Daoy (cell line): ENCODE measurements at regions not wholly inside any gene's neighbourhood (a gene's known extent, or its start where the extent isn't known, plus 50 kb on each side); places are given as distances from the start of the nearest gene placed in this dataset.

Source experiments
- DNase-seq: peaks from one replicate; pipeline ENCODE4 v3.0.0-alpha.2; 2015; ENCODE audit warnings: low read depth

- no peak for DNase-seq
Measured at GRCh38 chr6:104087765-104088164, 772.0 kb downstream of the HACE1 start.

GRCh38 chr6:104068281-104068680, 791.4 kb downstream of the HACE1 start:
- DNase-seq: no peak

DNA sequence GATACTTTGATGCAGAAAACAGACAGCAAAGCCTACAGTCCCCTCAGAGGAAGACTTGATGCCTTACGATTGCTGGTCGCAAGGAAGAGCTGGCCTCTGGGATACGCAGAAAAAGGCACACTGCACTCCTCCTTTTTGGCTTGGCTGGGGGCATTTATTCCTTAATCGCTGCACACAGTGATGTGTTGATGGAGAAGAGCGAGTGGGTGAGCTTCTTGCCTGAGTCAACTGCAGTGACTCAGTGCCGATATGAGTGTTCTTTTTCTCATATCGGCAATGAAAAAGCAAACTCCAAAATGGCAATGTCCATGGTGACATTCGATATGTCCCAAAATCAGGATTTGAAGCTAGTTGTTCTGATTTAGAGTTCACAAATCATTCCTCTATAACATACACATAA, 794.8 kb downstream of the HACE1 start:
- no peak for DNase-seq

- no peak for DNase-seq
Measured at GRCh38 chr6:104050455-104050854, 809.3 kb downstream of the HACE1 start.

DNA sequence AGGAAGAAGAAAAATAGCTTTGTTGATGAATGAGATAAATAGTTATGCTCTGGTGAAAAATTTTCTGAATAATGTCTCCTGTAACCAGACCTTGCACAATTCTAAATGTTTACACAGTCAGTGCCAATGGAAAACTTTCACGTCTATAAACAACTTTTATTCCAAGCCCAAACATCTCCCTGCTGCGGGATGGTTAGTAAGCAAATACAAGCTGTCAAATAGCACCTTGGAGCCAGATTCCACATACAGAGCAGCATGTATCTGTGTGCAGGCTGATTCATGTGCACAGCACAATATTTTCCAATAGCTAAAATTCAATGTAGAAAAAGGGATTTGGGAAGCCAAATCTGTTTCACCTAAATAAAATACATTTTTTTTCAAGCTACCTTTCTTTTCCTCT, 813.3 kb downstream of the HACE1 start:
- no peak for DNase-seq

DNA sequence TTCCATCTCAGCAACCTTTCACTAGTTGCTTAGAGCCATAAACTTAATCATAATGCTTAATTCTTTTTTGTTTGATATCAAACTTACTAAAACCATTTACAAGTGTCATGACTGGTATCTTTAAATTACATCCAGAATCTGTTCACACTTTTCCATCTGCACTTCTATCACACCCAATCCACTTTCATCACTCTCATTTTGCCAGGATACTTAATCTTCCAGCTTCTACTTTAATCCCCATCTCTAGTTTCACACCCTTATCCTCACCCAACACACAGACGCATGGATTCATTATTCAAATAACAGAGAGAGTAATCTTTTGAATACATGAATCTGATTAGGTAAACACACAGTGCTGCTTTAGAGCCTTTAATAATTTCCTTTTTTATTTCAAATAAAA, 828.4 kb downstream of the HACE1 start:
- DNase-seq: no peak

DNA sequence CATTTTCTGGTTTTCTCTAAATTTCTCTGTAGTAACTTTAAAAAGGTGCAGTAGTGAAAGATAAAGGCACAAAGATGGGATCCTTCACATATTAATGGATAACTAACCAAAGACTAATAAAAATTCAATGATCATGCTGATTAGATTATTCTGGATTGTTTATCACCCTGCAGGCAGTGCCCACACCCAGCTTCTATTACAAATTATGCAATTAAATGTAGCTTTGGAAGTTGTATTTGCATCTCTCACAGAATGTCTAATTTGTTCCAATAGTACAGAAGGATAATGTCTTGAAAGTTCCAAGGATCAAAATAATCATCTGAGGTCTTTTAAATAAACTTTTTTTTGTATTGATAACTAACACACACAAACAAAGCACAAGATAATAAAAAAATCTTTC, 837.6 kb downstream of the HACE1 start:
- no peak for DNase-seq

GRCh38 chr6:104019075-104019753, 840.5 kb downstream of the HACE1 start:
- DNase-seq: no peak

DNA sequence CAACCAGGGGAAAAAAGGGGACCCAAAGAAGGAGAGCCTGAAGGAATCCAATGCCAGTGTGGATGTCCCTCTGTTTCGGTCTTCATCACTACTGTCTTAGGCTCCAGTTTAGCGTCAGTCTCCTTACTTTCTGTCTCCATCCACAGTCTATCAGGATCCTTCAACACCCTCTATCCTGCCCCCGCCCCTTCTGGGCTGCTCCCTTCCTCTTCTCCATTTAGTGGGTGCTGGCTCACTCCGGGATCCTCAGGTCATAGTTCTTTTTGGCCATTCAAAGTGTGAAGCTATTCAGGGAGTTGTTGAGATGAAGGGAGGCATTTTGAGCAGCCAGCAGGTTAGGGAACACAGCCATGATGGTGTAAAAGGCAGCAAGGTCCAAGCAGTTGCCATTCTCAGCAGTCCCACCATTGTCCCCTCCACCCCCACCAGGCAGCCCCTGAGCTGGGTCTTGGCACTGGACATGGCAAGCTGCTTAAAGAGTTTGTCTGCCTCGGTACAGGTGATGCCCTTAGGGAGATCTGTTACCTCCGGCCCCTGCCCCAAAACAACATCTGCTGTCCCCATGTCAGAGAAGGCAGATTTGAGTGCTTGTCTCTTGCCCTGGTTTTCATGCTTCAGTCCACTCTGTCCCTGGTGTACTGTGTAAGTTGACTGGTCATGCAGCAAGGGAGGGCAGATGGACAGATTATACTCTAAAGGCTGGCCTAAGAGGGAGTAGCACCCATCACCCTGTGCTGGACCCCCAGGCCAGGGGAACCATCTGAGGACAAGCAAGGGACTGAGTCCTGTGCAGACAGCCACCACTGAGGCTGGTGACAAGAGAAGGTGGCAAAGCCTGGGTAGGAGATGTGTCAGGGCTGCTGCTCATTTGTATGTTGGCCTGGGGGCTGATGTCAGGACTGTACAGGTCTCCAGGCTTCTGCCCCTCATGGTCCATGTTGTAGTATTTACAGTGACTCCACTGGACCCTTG, 842.0 kb downstream of the HACE1 start:
- no peak for DNase-seq

GRCh38 chr6:104014163-104014959, 845.4 kb downstream of the HACE1 start:
- no peak for DNase-seq

GRCh38 chr6:104013312-104013971, 846.3 kb downstream of the HACE1 start:
- no peak for DNase-seq

DNA sequence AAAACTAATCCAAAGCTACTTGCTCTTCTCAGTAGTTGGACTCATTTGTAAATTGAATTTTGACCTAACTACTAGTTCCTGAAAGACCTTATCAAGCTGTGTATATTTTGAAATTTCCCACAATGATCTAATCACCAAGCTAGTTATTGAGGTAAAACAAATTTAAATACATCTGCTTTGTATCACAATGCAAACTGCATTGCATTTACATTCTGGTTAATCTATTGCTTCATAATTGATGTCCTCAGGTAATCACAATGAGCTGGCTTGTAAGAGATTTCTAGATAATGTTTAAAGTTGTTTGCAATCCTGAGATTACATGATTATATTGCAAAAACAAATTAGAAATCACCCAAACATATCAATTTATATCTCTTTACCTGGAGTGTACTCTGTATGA, 848.8 kb downstream of the HACE1 start:
- no peak for DNase-seq

- DNase-seq: no peak
Measured at GRCh38 chr6:104003803-104004516, 855.8 kb downstream of the HACE1 start.

DNA sequence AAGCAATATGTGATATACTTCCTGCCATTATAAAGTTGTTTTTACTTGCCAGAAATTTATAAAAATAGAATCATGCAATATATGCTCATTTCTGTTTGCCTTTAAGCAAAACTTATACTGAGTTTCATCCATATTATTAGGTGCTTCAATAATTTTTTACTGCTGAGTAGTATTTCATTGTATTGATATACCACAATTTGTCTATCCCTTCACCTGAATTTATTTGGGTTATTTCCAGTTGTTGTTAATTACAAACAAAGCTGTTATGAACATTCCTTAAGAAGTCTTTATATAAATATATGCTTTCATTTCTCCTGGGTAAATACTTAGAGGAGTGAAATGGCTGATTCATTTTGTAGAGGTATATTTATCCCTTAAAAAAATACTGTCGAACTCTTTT, 864.1 kb downstream of the HACE1 start:
- no peak for DNase-seq

DNA sequence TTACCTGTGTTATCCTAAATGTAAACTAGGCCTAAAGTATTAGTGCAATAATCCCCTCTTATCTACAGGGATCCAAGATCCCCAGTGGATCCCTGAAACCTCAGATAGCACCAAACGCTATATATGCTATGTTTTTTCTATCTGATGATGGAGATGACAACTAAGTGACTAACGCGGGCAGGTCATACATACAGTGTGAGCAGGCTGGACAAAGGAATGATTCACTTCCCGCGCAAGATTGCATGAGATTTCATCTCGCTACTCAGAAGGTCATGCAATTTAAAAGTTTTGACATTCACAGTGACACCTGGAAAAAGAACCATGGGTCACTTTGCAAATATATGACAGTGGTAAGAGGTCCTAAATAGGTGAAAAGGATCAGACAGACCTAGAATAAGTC, 875.9 kb downstream of the HACE1 start:
- DNase-seq: no peak

DNA sequence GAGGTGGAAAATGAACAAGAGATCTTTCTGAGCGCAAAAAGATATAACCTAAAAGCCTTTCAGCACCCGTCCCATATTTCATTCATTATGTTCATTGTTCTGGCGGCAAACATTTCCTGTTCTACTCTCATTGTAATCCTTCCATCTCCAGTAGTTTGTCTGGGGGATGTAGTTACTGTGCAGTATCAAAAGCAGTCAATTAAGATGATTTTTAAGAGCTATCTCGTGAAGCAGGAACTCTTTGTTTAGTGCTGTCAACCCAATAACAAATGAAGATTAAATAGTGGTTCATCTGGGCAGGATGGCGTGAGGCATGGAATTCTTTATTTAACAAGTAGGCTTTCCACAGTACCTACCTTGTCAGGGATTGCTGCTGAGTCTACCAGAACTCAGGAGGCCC, 876.7 kb downstream of the HACE1 start:
- no peak for DNase-seq

- no peak for DNase-seq
Measured at GRCh38 chr6:103982574-103982973, 877.1 kb downstream of the HACE1 start.

DNA sequence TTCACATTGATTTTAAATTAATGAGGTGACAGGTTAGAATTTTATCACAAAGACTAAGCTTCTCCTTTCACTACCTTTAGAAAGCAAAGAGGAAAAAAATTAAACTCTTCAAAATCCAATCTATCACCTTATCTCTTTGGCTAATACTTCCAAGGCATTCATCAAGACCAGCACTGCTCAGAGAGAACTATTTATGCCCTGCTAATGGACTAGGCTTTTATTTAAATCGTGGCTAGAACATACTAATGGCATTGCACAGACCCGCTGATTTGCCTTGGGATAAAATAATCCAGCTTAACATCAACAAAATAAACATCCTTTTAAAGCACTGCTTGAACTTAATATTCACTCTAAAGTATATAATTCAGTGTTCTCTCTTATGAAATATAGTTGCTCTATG, 880.4 kb downstream of the HACE1 start:
- DNase-seq: no peak

DNA sequence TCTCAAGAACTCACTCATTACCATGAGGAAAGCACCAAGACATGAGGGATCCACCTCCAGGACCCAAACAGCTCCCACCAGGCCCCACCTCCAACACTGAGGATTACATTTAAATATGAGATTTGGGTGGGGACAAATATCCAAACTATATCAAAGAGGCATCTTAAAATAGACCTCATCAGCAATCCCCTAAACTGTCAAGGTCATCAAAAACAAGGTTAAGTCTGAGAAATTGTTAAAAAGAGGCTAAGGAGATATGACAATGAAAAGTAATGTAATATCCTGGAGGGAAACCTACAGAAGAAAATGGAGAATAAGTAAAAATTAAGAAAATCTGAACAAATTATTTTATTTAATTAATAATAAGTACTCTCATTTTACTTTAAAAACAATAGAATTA, 922.3 kb downstream of the HACE1 start:
- DNase-seq: no peak

DNA sequence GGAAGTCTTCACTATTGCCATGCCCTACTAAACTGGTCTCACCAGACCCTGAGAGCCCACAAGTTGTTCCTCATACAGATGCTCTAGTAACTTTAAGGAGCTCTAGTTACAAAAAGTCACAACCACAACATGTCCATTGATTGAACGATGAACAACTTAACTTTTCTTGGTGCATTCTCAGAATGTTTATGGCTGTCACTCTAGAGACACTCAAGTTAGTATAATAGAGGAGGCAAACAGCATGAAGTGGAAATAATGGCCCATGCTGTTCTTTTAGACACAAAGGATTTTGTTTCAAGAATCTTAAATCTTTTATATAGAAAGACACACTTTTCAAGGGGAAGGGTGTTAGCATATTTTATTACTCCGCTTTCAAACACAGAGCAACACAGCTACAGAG, 934.4 kb downstream of the HACE1 start:
- DNase-seq: no peak

- DNase-seq: no peak
Measured at GRCh38 chr6:103910018-103910417, 949.7 kb downstream of the HACE1 start.
